Embryonic facial prominence (tissue), 1 donor: ENCODE measurements at regions not wholly inside any gene's neighbourhood (a gene's known extent, or its start where the extent isn't known, plus 50 kb on each side); places are given as distances from the start of the nearest gene placed in this dataset.
"Not testable (repeated sequence)": the region's sequence is repeated elsewhere in the genome, so short reads cannot be mapped to it uniquely, and the experiment has no call there.

Experiments
- DNase-seq: peaks from one replicate; pipeline ENCODE4 v3.0.0-alpha.2; 2016; ENCODE audit errors: extremely low spot score

- no peak for DNase-seq
These were observed 1432.4 kb downstream of the FAM181B start for GRCh38 chr11:81301166-81301830.

GRCh38 chr11:81286959-81287358 is 1446.7 kb downstream of the FAM181B start:
- DNase-seq = no peak

- no peak for DNase-seq
These were observed 1447.1 kb downstream of the FAM181B start for GRCh38 chr11:81286550-81286949.

- not testable (repeated sequence) for DNase-seq
These were observed 1453.4 kb downstream of the FAM181B start for GRCh38 chr11:81280228-81280627.

GRCh38 chr11:81278991-81279390 is 1454.7 kb downstream of the FAM181B start:
- no peak for DNase-seq

- DNase-seq = no peak
These were observed 1463.0 kb downstream of the FAM181B start for GRCh38 chr11:81270686-81271085.

- no peak for DNase-seq
These were observed 1466.4 kb downstream of the FAM181B start for GRCh38 chr11:81267246-81267645.

GRCh38 chr11:81259471-81259870 is 1474.2 kb downstream of the FAM181B start:
- DNase-seq = no peak

GRCh38 chr11:81255895-81256294 is 1477.8 kb downstream of the FAM181B start:
- DNase-seq = no peak

GRCh38 chr11:81253244-81253643 is 1480.4 kb downstream of the FAM181B start:
- no peak for DNase-seq

- no peak for DNase-seq
These were observed 1486.7 kb downstream of the FAM181B start for GRCh38 chr11:81246941-81247340.

- DNase-seq = no peak
These were observed 1487.9 kb downstream of the FAM181B start for GRCh38 chr11:81245791-81246190.

GRCh38 chr11:81241672-81242275 is 1491.9 kb downstream of the FAM181B start:
- no peak for DNase-seq

GRCh38 chr11:81237139-81237538 is 1496.5 kb downstream of the FAM181B start:
- DNase-seq = peak; percentile 18

GRCh38 chr11:81227409-81227808 is 1506.3 kb downstream of the FAM181B start:
- DNase-seq = not testable (repeated sequence)

GRCh38 chr11:81224396-81224795 is 1509.3 kb downstream of the FAM181B start:
- DNase-seq = no peak

GRCh38 chr11:81222491-81222890 is 1511.2 kb downstream of the FAM181B start:
- no peak for DNase-seq

- DNase-seq = no peak
These were observed 1513.3 kb downstream of the FAM181B start for GRCh38 chr11:81220146-81220895.

GRCh38 chr11:81219661-81220060 is 1514.0 kb downstream of the FAM181B start:
- DNase-seq = no peak

GRCh38 chr11:81218440-81218839 is 1515.2 kb downstream of the FAM181B start:
- DNase-seq = no peak

GRCh38 chr11:81211050-81211449 is 1522.6 kb downstream of the FAM181B start:
- no peak for DNase-seq

- DNase-seq = no peak
These were observed 1526.1 kb downstream of the FAM181B start for GRCh38 chr11:81207421-81208054.
